HEK293 (cell line): ENCODE measurements at regions not wholly inside any gene's neighbourhood (a gene's known extent, or its start where the extent isn't known, plus 50 kb on each side); places are given as distances from the start of the nearest gene placed in this dataset.

ENCODE experiments used
- CTCF ChIP-seq: fragments of 450-650 bp; formaldehyde crosslinking; IDR thresholded peaks from 2 replicates; pipeline ENCODE4 v1.5.1; 2016; ENCODE audit warnings: missing biosample characterization, missing genetic modification characterization
- REST ChIP-seq: fragments of 450-650 bp; formaldehyde crosslinking; IDR thresholded peaks from 2 replicates; pipeline ENCODE4 v1.5.1; 2016; ENCODE audit warnings: missing biosample characterization, missing genetic modification characterization
- TCF7L2 ChIP-seq: IDR thresholded peaks from 2 replicates; pipeline ENCODE4 v1.6.1; 2011; ENCODE audit warnings: low read depth, mild to moderate bottlenecking, inconsistent platforms, low read length, moderate library complexity, borderline replicate concordance
- ZBTB7A ChIP-seq: fragments of 450-650 bp; formaldehyde crosslinking; IDR thresholded peaks from 2 replicates; pipeline ENCODE4 v1.5.1; 2016; ENCODE audit warnings: low read depth, missing biosample characterization, missing genetic modification characterization
- ZNF184 ChIP-seq: fragments of 450-650 bp; IDR thresholded peaks from 2 replicates; pipeline ENCODE4 v1.5.1; 2018; ENCODE audit warnings: missing biosample characterization, mild to moderate bottlenecking, missing genetic modification characterization
- ZNF24 ChIP-seq: fragments of 450-650 bp; formaldehyde crosslinking; IDR thresholded peaks from 2 replicates; pipeline ENCODE4 v1.5.1; 2016; ENCODE audit warnings: missing biosample characterization, missing genetic modification characterization
- ZNF292 ChIP-seq: fragments of 450-650 bp; formaldehyde crosslinking; IDR thresholded peaks from 2 replicates; pipeline ENCODE4 v1.5.1; 2016; ENCODE audit warnings: low read depth, missing biosample characterization, missing genetic modification characterization, borderline replicate concordance
- ZNF311 ChIP-seq: fragments of 450-650 bp; formaldehyde crosslinking; IDR thresholded peaks from 2 replicates; pipeline ENCODE4 v1.5.1; 2017; ENCODE audit warnings: missing biosample characterization, missing genetic modification characterization, borderline replicate concordance
- ZNF398 ChIP-seq: fragments of 450-650 bp; formaldehyde crosslinking; IDR thresholded peaks from 2 replicates; pipeline ENCODE4 v1.5.1; 2017; ENCODE audit warnings: missing biosample characterization, missing genetic modification characterization
- ZNF521 ChIP-seq: fragments of 450-650 bp; formaldehyde crosslinking; IDR thresholded peaks from 2 replicates; pipeline ENCODE4 v1.5.1; 2017; ENCODE audit warnings: missing biosample characterization, mild to moderate bottlenecking, missing genetic modification characterization
- ZSCAN16 ChIP-seq: fragments of 450-650 bp; formaldehyde crosslinking; IDR thresholded peaks from 2 replicates; pipeline ENCODE4 v1.5.1; 2016; ENCODE audit warnings: missing biosample characterization, missing genetic modification characterization

GRCh38 chrX:107384397-107385105 is 64.9 kb upstream of the FRMPD3 start:
- no peak for TF ChIP-seq CTCF
- TF ChIP-seq ZNF398 (tag by site-specific recombination), result no peak
- no peak for TF ChIP-seq REST (tag by site-specific recombination)
- no peak for TF ChIP-seq ZNF311
- no peak for TF ChIP-seq ZNF292 (tag by site-specific recombination)
- no peak for TF ChIP-seq ZSCAN16
- TF ChIP-seq ZNF521 (tag by site-specific recombination), result no peak
- TF ChIP-seq ZNF184 (tag by site-specific recombination), result no peak
- no peak for TF ChIP-seq TCF7L2
- no peak for TF ChIP-seq ZNF24 (tag by site-specific recombination)
- no peak for TF ChIP-seq ZBTB7A (tag by site-specific recombination)
